Gastroesophageal sphincter (tissue), 4 donors: ENCODE measurements at regions not wholly inside any gene's neighbourhood (a gene's known extent, or its start where the extent isn't known, plus 50 kb on each side); places are given as distances from the start of the nearest gene placed in this dataset.

Experiments
- ATAC-seq: fragments of 150-250 bp; one replicate; pipeline ENCODE4 v1.9.1; 2016; ENCODE audit warnings: mild to moderate bottlenecking, moderate library complexity
- H3K27ac ChIP-seq, 4 donors: fragments of 200-600 bp; sonication (generic) in 3 of 4; 1 replicate in 3 of 4; 2 replicates in 1 of 4; pipeline ENCODE4 v1.5.1; 2016 to 2019
- H3K27me3 ChIP-seq: fragments of 200-600 bp; sonication (generic); one replicate; pipeline ENCODE4 v1.5.1; 2019
- H3K36me3 ChIP-seq, 2 donors: fragments of 200-600 bp; sonication (generic); one replicate each; pipeline ENCODE4 v1.5.1; 2019; ENCODE audit warnings: control low read depth in 1 of 2
- H3K4me1 ChIP-seq, 3 donors: fragments of 200-600 bp; sonication (generic); 1 replicate in 2 of 3; 2 replicates in 1 of 3; pipeline ENCODE4 v1.5.1; 2016 to 2019; ENCODE audit warnings: control low read depth in 2 of 3
- H3K4me3 ChIP-seq, 2 donors: fragments of 200-600 bp; sonication (generic); one replicate each; pipeline ENCODE4 v1.5.1; 2019; ENCODE audit warnings: mild to moderate bottlenecking in 1 of 2, moderate library complexity in 1 of 2
- H3K9me3 ChIP-seq, 3 donors: fragments of 200-600 bp; sonication (generic); one replicate each; pipeline ENCODE4 v1.5.1; 2017 to 2019; ENCODE audit warnings: control low read depth in 2 of 3
- CTCF ChIP-seq, 4 experiments: fragments of 200-600 bp in 2 of 4; fragments of 450-650 bp in 2 of 4; sonication (generic) in 1 of 4; IDR thresholded peaks; one replicate each; pipeline ENCODE4 v1.5.1; 2017 to 2019; ENCODE audit warnings: antibody characterized with exemption in 4 of 4, mild to moderate bottlenecking in 2 of 4, moderate library complexity in 2 of 4
- EP300 ChIP-seq: sonication (generic); formaldehyde crosslinking; IDR thresholded peaks from one replicate; pipeline ENCODE4 v1.6.1; 2017; ENCODE audit warnings: antibody characterized with exemption, mild to moderate bottlenecking
- POLR2A ChIP-seq, 2 donors: fragments of 450-650 bp; IDR thresholded peaks; one replicate each; pipeline ENCODE4 v1.6.1; 2017; ENCODE audit warnings: antibody characterized with exemption in 2 of 2, mild to moderate bottlenecking in 2 of 2, moderate library complexity in 1 of 2
- POLR2AphosphoS5 ChIP-seq: sonication (generic); formaldehyde crosslinking; IDR thresholded peaks from one replicate; pipeline ENCODE4 v1.6.1; 2017; ENCODE audit warnings: antibody characterized with exemption
- WGBS, 2 donors: methylation state at CpG; one replicate each; pipeline ENCODE4 v1.1.5; 2018; ENCODE audit warnings: low coverage in 1 of 2; 5-methylcytosine and 5-hydroxymethylcytosine counted together

- 47 to 48% methylated on average over 5 of the region's 5 CpGs for WGBS, 2 donors
- H3K4me3 ChIP-seq: no peak overlapping the region
- no peaks in the 10 kb centered on the region for H3K4me1 ChIP-seq
- no peaks in the 10 kb centered on the region for H3K27me3 ChIP-seq
- no peak for ATAC-seq
- H3K27ac ChIP-seq: no peak overlapping the region
- H3K9me3 ChIP-seq: no peaks in the 10 kb centered on the region
- no peak for TF ChIP-seq POLR2A (IDR thresholded peaks at IDR 0.05)
- TF ChIP-seq EP300: no peak
- TF ChIP-seq CTCF (IDR thresholded peaks at IDR 0.05): no peak
- TF ChIP-seq POLR2AphosphoS5: no peak
- no peaks in the 10 kb centered on the region for H3K36me3 ChIP-seq
Observed at GRCh38 chr12:61757831-61758505, 502.2 kb upstream of the USP15 start.

GRCh38 chr12:61758661-61759060 lies 501.5 kb upstream of the USP15 start:
- H3K27me3 ChIP-seq: no peaks in the 10 kb centered on the region
- TF ChIP-seq CTCF (IDR thresholded peaks at IDR 0.05): no peak
- TF ChIP-seq POLR2A (IDR thresholded peaks at IDR 0.05): no peak
- TF ChIP-seq EP300: no peak
- no peak for TF ChIP-seq POLR2AphosphoS5
- no peak overlapping the region for H3K27ac ChIP-seq
- no peaks in the 10 kb centered on the region for H3K4me1 ChIP-seq
- no peaks in the 10 kb centered on the region for H3K9me3 ChIP-seq
- H3K4me3 ChIP-seq: no peak overlapping the region
- no peak for ATAC-seq
- no peaks in the 10 kb centered on the region for H3K36me3 ChIP-seq

- Histone ChIP-seq H3K27ac (no peak overlapping the region), H3K4me3 (no peak overlapping the region), H3K9me3 (peaks cover 0 to 5% (median 0%) of the 10 kb centered on the region in 3 donors), H3K36me3 (no peaks in the 10 kb centered on the region), H3K4me1 (no peaks in the 10 kb centered on the region), H3K27me3 (no peaks in the 10 kb centered on the region)
- TF ChIP-seq CTCF (IDR thresholded peaks at IDR 0.05) (no peak), EP300 (no peak), POLR2AphosphoS5 (no peak), POLR2A (IDR thresholded peaks at IDR 0.05) (no peak)
- 64 to 67% methylated on average over 1 of the region's 1 CpG for WGBS, 2 donors
- ATAC-seq: no peak
Observed at GRCh38 chr12:61765926-61766325, 494.3 kb upstream of the USP15 start.

GRCh38 chr12:61780435-61780834 lies 479.8 kb upstream of the USP15 start:
- no peak overlapping the region for H3K4me3 ChIP-seq
- H3K4me1 ChIP-seq: no peaks in the 10 kb centered on the region
- 80 to 83% methylated on average over 1 of the region's 1 CpG for WGBS, 2 donors
- H3K9me3 ChIP-seq: no peaks in the 10 kb centered on the region
- no peak overlapping the region for H3K27ac ChIP-seq
- ATAC-seq: no peak
- TF ChIP-seq POLR2AphosphoS5: no peak
- no peak for TF ChIP-seq POLR2A (IDR thresholded peaks at IDR 0.05)
- TF ChIP-seq EP300: no peak
- TF ChIP-seq CTCF (IDR thresholded peaks at IDR 0.05): no peak
- no peaks in the 10 kb centered on the region for H3K27me3 ChIP-seq
- no peaks in the 10 kb centered on the region for H3K36me3 ChIP-seq

- Histone ChIP-seq H3K27me3 (no peaks in the 10 kb centered on the region), H3K9me3 (no peaks in the 10 kb centered on the region), H3K36me3 (no peaks in the 10 kb centered on the region), H3K27ac (no peak overlapping the region), H3K4me3 (no peak overlapping the region), H3K4me1 (no peaks in the 10 kb centered on the region)
- WGBS, 2 donors: 19 to 50% methylated on average over 1 of the region's 1 CpG
- TF ChIP-seq POLR2AphosphoS5 (no peak), POLR2A (IDR thresholded peaks at IDR 0.05) (no peak), CTCF (IDR thresholded peaks at IDR 0.05) (no peak), EP300 (no peak)
- ATAC-seq: no peak
Observed at GRCh38 chr12:61781021-61781581, 479.1 kb upstream of the USP15 start.
